GM12878 (cell line): ENCODE measurements at regions not wholly inside any gene's neighbourhood (a gene's known extent, or its start where the extent isn't known, plus 50 kb on each side); places are given as distances from the start of the nearest gene placed in this dataset.

Source experiments
- ATAC-seq: fragments of 200-7000 bp; cut with Tn5 transposase; 3 replicates; pipeline ENCODE4 v1.9.1; 2020; ENCODE audit warnings: mild to moderate bottlenecking, moderate library complexity
- BruUV-seq: library from RNA; stranded (reverse); fragments of 400-500 nt; replicated peaks from 2 replicates; lab custom pipeline; 2021; lab: Mats Ljungman, UMichigan
- CTCF ChIA-PET: fragments of 300-600 bp; sonication (Branson Sonifier 250); formaldehyde crosslinking; extraction: SDS; loops from one replicate; lab custom pipeline; 2021; ENCODE audit warnings: inconsistent platforms; lab: Yijun Ruan, JAX
- POLR2A ChIA-PET: fragments of 350-600 bp; formaldehyde crosslinking; extraction: SDS; loops from one replicate; lab custom pipeline; 2021; ENCODE audit warnings: inconsistent platforms; lab: Charles Lee
- RAD21 ChIA-PET: fragments of 300-600 bp; sonication (Branson Sonifier 250); formaldehyde crosslinking; loops from one replicate; lab custom pipeline; 2023; ENCODE audit warnings: antibody characterized with exemption; ENCODE audit not compliant: unreplicated experiment; lab: Charles Lee
- SMC1A ChIA-PET: fragments of 300-600 bp; sonication (Branson Sonifier 250); formaldehyde crosslinking; loops from one replicate; lab custom pipeline; 2023; ENCODE audit not compliant: unreplicated experiment, uncharacterized antibody; lab: Charles Lee
- DNase-seq: peaks from one replicate; pipeline ENCODE4 v3.0.0-alpha.2; 2011; ENCODE audit warnings: low read depth, low spot score
- FAIRE-seq: peaks from 3 replicates; lab custom pipeline; 2011; peaks lifted over from hg19 to GRCh38; lab: Jason Lieb, UNC
- H2AFZ ChIP-seq: 2 replicates; pipeline ENCODE4 v1.6.0; 2011; ENCODE audit warnings: low read depth, low read length, control low read depth; ENCODE audit not compliant: control insufficient read depth
- H3K27ac ChIP-seq: 2 replicates; pipeline ENCODE4 v1.5.1; 2011; ENCODE audit warnings: control low read depth; ENCODE audit not compliant: control insufficient read depth, insufficient read depth
- H3K27me3 ChIP-seq, 2 experiments: replicated peaks in 1 of 2; 2 replicates each; pipeline versions ENCODE4 v1.6.0 to v1.6.1; 2011; ENCODE audit warnings: low read length in 1 of 2; ENCODE audit not compliant: control insufficient read depth in 2 of 2, insufficient read depth in 2 of 2
- H3K36me3 ChIP-seq, 2 experiments: 2 replicates each; pipeline ENCODE4 v1.5.1; 2011; ENCODE audit warnings: low read length in 1 of 2; ENCODE audit not compliant: control insufficient read depth in 2 of 2, insufficient read depth in 2 of 2
- H3K4me1 ChIP-seq: 2 replicates; pipeline ENCODE4 v1.6.1; 2011; ENCODE audit warnings: mild to moderate bottlenecking, low read length, moderate library complexity, mixed read lengths; ENCODE audit not compliant: control insufficient read depth, insufficient read depth
- H3K4me2 ChIP-seq: 2 replicates; pipeline ENCODE4 v1.6.0; 2011; ENCODE audit warnings: control low read depth; ENCODE audit not compliant: control insufficient read depth, insufficient read depth
- H3K4me3 ChIP-seq: fragments of 200-600 bp; sonication (generic); 2 replicates; pipeline ENCODE4 v1.5.1; 2016
- H3K79me2 ChIP-seq: 2 replicates; pipeline ENCODE4 v1.6.0; 2011; ENCODE audit warnings: low read length; ENCODE audit not compliant: control insufficient read depth, insufficient read depth
- H3K9ac ChIP-seq: 2 replicates; pipeline ENCODE4 v1.8.0; 2011; ENCODE audit warnings: low read length, control low read depth, mixed read lengths; ENCODE audit not compliant: control insufficient read depth, insufficient read depth
- H3K9me3 ChIP-seq: replicated peaks from 3 replicates; pipeline ENCODE4 v1.5.1; 2011; ENCODE audit warnings: mild to moderate bottlenecking, low read length; ENCODE audit not compliant: control insufficient read depth, insufficient read depth
- H4K20me1 ChIP-seq: 2 replicates; pipeline ENCODE4 v1.6.0; 2011; ENCODE audit not compliant: control insufficient read depth, insufficient read depth
- BHLHE40 ChIP-seq, 2 experiments: fragments of 450-650 bp in 1 of 2; IDR thresholded peaks; 2 replicates each; pipeline ENCODE4 v1.6.1; 2011 to 2017; ENCODE audit warnings: low read depth in 2 of 2, borderline replicate concordance in 1 of 2, improper control_type of control experiment in 1 of 2, low read length in 1 of 2, mild to moderate bottlenecking in 1 of 2
- MYC ChIP-seq: IDR thresholded peaks from 2 replicates; pipeline ENCODE4 v1.6.1; 2011; ENCODE audit warnings: mild to moderate bottlenecking, low read length, moderate library complexity, inconsistent platforms; ENCODE audit not compliant: insufficient read depth, insufficient replicate concordance, insufficient read length, severe bottlenecking
- NRF1 ChIP-seq: conservative IDR thresholded peaks from 2 replicates; pipeline ENCODE4 v1.6.1; 2011; ENCODE audit warnings: mild to moderate bottlenecking, low read depth, low read length, improper control_type of control experiment
- SMAD5 ChIP-seq: IDR thresholded peaks from 2 replicates; pipeline ENCODE4 v1.6.1; 2016; ENCODE audit warnings: antibody characterized with exemption, low read depth
- ZNF217 ChIP-seq: fragments of 450-650 bp; IDR thresholded peaks from 2 replicates; pipeline ENCODE4 v1.6.1; 2017; ENCODE audit warnings: antibody characterized with exemption, mild to moderate bottlenecking
- ZNF592 ChIP-seq: fragments of 450-650 bp; IDR thresholded peaks from 2 replicates; pipeline ENCODE4 v1.6.1; 2017; ENCODE audit warnings: mild to moderate bottlenecking, moderate library complexity
- ZNF622 ChIP-seq: fragments of 450-650 bp; IDR thresholded peaks from 2 replicates; pipeline ENCODE4 v1.6.1; 2017; ENCODE audit warnings: mild to moderate bottlenecking, inconsistent platforms
- WGBS: methylation state at CpG from one replicate; pipeline ENCODE4 v1.1.6; 2016; ENCODE audit warnings: low lambda C conversion rate; ENCODE audit not compliant: insufficient replicate concordance, insufficient coverage; ENCODE audit errors: missing lambda C conversion rate; 5-methylcytosine and 5-hydroxymethylcytosine counted together
- in situ Hi-C: fragments of 300-500 bp; cut with MboI; formaldehyde crosslinking; loops from 9 replicates; pipeline ENCODE4 v1.14.3; 2018; ENCODE audit warnings: mixed read lengths
- intact Hi-C: fragments of 100-400 bp; cut with micrococcal nuclease; formaldehyde crosslinking; loops from one replicate; pipeline ENCODE4 v1.14.2; 2022; ENCODE audit not compliant: unreplicated experiment

- Histone ChIP-seq H3K79me2 (no peaks in the 10 kb centered on the region), H3K4me1 (no peaks in the 10 kb centered on the region), H3K9me3 (no peaks in the 10 kb centered on the region), H2AFZ (no peak overlapping the region), H3K36me3 (no peaks in the 10 kb centered on the region), H3K27ac (no peak overlapping the region), H3K4me3 (no peak overlapping the region), H3K9ac (no peak overlapping the region), H3K27me3 (no peaks in the 10 kb centered on the region), H4K20me1 (no peaks in the 10 kb centered on the region), H3K4me2 (no peak overlapping the region)
- ChIA-PET SMC1A (interaction anchor here (1.6 kb wide), 1 partner anchor 11 kb away, joined by 6 read pairs; no protein-coding TSS in a partner anchor), CTCF (no interaction called here), RAD21 (no interaction called here), POLR2A (no interaction called here)
- 0% methylated on average over 3 of the region's 3 CpGs for WGBS
- no peak for DNase-seq
- no peak for FAIRE-seq
- TF ChIP-seq MYC (no peak), SMAD5 (no peak), ZNF217 (no peak), ZNF622 (no peak), BHLHE40 (IDR thresholded peaks at IDR 0.05; ENCODE audit: borderline replicate concordance in 1 of 2, low read depth in 2 of 2, low read length in 1 of 2) (no peak)
- no TSS peak for BruUV-seq
- peak; percentile 44 for ATAC-seq
- intact Hi-C loops (no loop called here), in situ Hi-C loops (no loop called here)
Observed at GRCh38 chr21:19268686-19269085, 865.1 kb upstream of the TMPRSS15 start.

GRCh38 chr21:19275065-19275464 is 871.5 kb upstream of the TMPRSS15 start:
- no peak for TF ChIP-seq ZNF592
- TF ChIP-seq NRF1, result no peak
- no TSS peak for BruUV-seq
- no peak overlapping the region for H3K9ac ChIP-seq
- H3K4me2 ChIP-seq, result no peak overlapping the region
- H3K4me3 ChIP-seq, result no peak overlapping the region
- CTCF ChIA-PET, result no interaction called here
- no peaks in the 10 kb centered on the region for H3K9me3 ChIP-seq
- WGBS, result 6% methylated on average over 2 of the region's 2 CpGs
- in situ Hi-C loops, result no loop called here
- intact Hi-C loops, result no loop called here
- H2AFZ ChIP-seq, result no peak overlapping the region
- RAD21 ChIA-PET, result no interaction called here
- H3K27me3 ChIP-seq, result no peaks in the 10 kb centered on the region
- no peak overlapping the region for H3K27ac ChIP-seq
- no peaks in the 10 kb centered on the region for H4K20me1 ChIP-seq
- FAIRE-seq, result no peak
- H3K36me3 ChIP-seq, result no peaks in the 10 kb centered on the region
- DNase-seq, result no peak
- SMC1A ChIA-PET, result no interaction called here
- POLR2A ChIA-PET, result no interaction called here
- no peaks in the 10 kb centered on the region for H3K4me1 ChIP-seq
- ATAC-seq, result peak; percentile 58
- no peaks in the 10 kb centered on the region for H3K79me2 ChIP-seq
